Naive thymus-derived CD4-positive, alpha-beta T cell (primary cell): ENCODE measurements at regions not wholly inside any gene's neighbourhood (a gene's known extent, or its start where the extent isn't known, plus 50 kb on each side); places are given as distances from the start of the nearest gene placed in this dataset.

Experiments
- ATAC-seq: fragments of 150-1000 bp; cut with Tn5 transposase; 2 replicates; pipeline ENCODE4 v1.10.0; 2021; ENCODE audit warnings: mild to moderate bottlenecking, moderate library complexity
- CTCF ChIA-PET: fragments of 350-600 bp; sonication (Branson Sonifier 250); formaldehyde crosslinking; loops from one replicate; lab custom pipeline; 2021; ENCODE audit warnings: antibody characterized with exemption; lab: Charles Lee
- POLR2A ChIA-PET: fragments of 350-600 bp; sonication (Branson Sonifier 250); formaldehyde crosslinking; loops from one replicate; lab custom pipeline; 2021; ENCODE audit warnings: antibody characterized with exemption, inconsistent platforms; lab: Charles Lee
- DNase-seq, 9 donors: peaks; one replicate each; pipeline versions ENCODE4 v3.0.0 to v3.0.0-alpha.2; 2020 to 2022; ENCODE audit warnings: mixed read lengths in 1 of 9
- H3K27ac ChIP-seq: one replicate; pipeline ENCODE4 v1.7.0; 2013; ENCODE audit warnings: mild to moderate bottlenecking, low read depth, low read length, moderate library complexity
- H3K27me3 ChIP-seq, 2 donors: one replicate each; pipeline ENCODE4 v1.7.0; 2013; ENCODE audit warnings: low read length in 2 of 2, mild to moderate bottlenecking in 2 of 2, moderate library complexity in 2 of 2; ENCODE audit not compliant: control insufficient read depth in 2 of 2, insufficient read depth in 2 of 2
- H3K36me3 ChIP-seq, 3 experiments: 1 replicate in 2 of 3; 2 replicates in 1 of 3; pipeline ENCODE4 v1.7.0; 2013; ENCODE audit warnings: low read length in 3 of 3, mild to moderate bottlenecking in 3 of 3, moderate library complexity in 1 of 3; ENCODE audit not compliant: insufficient read depth in 3 of 3, control insufficient read depth in 2 of 3
- H3K4me1 ChIP-seq, 2 donors: one replicate each; pipeline ENCODE4 v1.7.0; 2013; ENCODE audit warnings: low read length in 2 of 2, mild to moderate bottlenecking in 2 of 2, moderate library complexity in 1 of 2; ENCODE audit not compliant: control insufficient read depth in 2 of 2, insufficient read depth in 2 of 2
- H3K4me3 ChIP-seq: 2 replicates; pipeline ENCODE4 v1.7.0; 2013; ENCODE audit warnings: mild to moderate bottlenecking, low read length
- H3K9me3 ChIP-seq, 3 experiments: 1 replicate in 2 of 3; 2 replicates in 1 of 3; pipeline ENCODE4 v1.7.0; 2013; ENCODE audit warnings: low read length in 3 of 3; ENCODE audit not compliant: control insufficient read depth in 2 of 3
- H3K27ac Mint-ChIP-seq, 9 donors: one replicate each; pipeline ENCODE4 v1.8.0; 2020 to 2022; ENCODE audit warnings: mixed read lengths in 9 of 9, mild to moderate bottlenecking in 8 of 9, moderate library complexity in 5 of 9, inconsistent platforms in 2 of 9
- H3K27me3 Mint-ChIP-seq, 5 donors: one replicate each; pipeline ENCODE4 v1.8.0; 2021 to 2022; ENCODE audit warnings: mixed read lengths in 5 of 5, mild to moderate bottlenecking in 1 of 5
- H3K36me3 Mint-ChIP-seq, 5 donors: one replicate each; pipeline ENCODE4 v1.8.0; 2020 to 2022; ENCODE audit warnings: mixed read lengths in 5 of 5, mild to moderate bottlenecking in 3 of 5, inconsistent platforms in 1 of 5
- H3K4me1 Mint-ChIP-seq, 7 donors: one replicate each; pipeline ENCODE4 v1.8.0; 2020 to 2022; ENCODE audit warnings: mixed read lengths in 7 of 7, mild to moderate bottlenecking in 3 of 7, inconsistent platforms in 1 of 7
- H3K4me3 Mint-ChIP-seq, 10 donors: one replicate each; pipeline ENCODE4 v1.8.0; 2020 to 2022; ENCODE audit warnings: mild to moderate bottlenecking in 10 of 10, mixed read lengths in 10 of 10, moderate library complexity in 6 of 10, inconsistent platforms in 2 of 10
- H3K9me3 Mint-ChIP-seq, 11 donors: one replicate each; pipeline ENCODE4 v1.8.0; 2020 to 2022; ENCODE audit warnings: mixed read lengths in 11 of 11, mild to moderate bottlenecking in 4 of 11, inconsistent platforms in 1 of 11, moderate library complexity in 1 of 11
- intact Hi-C, 2 donors: fragments of 100-400 bp; cut with micrococcal nuclease; formaldehyde crosslinking; loops; one replicate each; pipeline ENCODE4 v1.15.1; 2023

- ChIA-PET POLR2A (interaction anchor here (0.6 to 0.8 kb wide), 2 partner anchors 20 to 25 kb away, joined by 3 read pairs; no protein-coding TSS in a partner anchor), CTCF (interaction anchor here (0.6 kb wide), 1 partner anchor 316 kb away, joined by 3 read pairs; no protein-coding TSS in a partner anchor)
- no peak overlapping the region for H3K4me3 ChIP-seq
- intact Hi-C loops, result no loop called here
- Mint-ChIP-seq H3K27me3 (peaks cover 0 to 26% (median 14%) of the 10 kb centered on the region in 5 donors), H3K36me3 (no peaks in the 10 kb centered on the region), H3K4me1 (no peaks in the 10 kb centered on the region), H3K4me3 (no peak overlapping the region), H3K9me3 (peaks cover 0 to 8% (median 2%) of the 10 kb centered on the region in 11 donors), H3K27ac (no peak overlapping the region)
- DNase-seq (no peak), ATAC-seq (no peak)
- H3K4me1 ChIP-seq, result no peaks in the 10 kb centered on the region
- H3K9me3 ChIP-seq, result no peaks in the 10 kb centered on the region
- H3K36me3 ChIP-seq, result no peaks in the 10 kb centered on the region
- H3K27me3 ChIP-seq, result no peaks in the 10 kb centered on the region
- H3K27ac ChIP-seq, result no peak overlapping the region
These were observed 281.2 kb downstream of the QDPR start for GRCh38 chr4:17230727-17231126.

- ChIA-PET CTCF (no interaction called here), POLR2A (no interaction called here)
- no peak for DNase-seq
- H3K27me3 ChIP-seq, result no peaks in the 10 kb centered on the region
- Mint-ChIP-seq H3K4me3 (no peak overlapping the region), H3K27me3 (peaks cover 0 to 8% (median 7%) of the 10 kb centered on the region in 5 donors), H3K9me3 (peaks cover 0 to 13% (median 3%) of the 10 kb centered on the region in 11 donors), H3K36me3 (no peaks in the 10 kb centered on the region), H3K27ac (no peak overlapping the region), H3K4me1 (no peaks in the 10 kb centered on the region)
- H3K9me3 ChIP-seq, result no peaks in the 10 kb centered on the region
- no peaks in the 10 kb centered on the region for H3K36me3 ChIP-seq
- no peak overlapping the region for H3K4me3 ChIP-seq
- ATAC-seq, result no peak
- H3K27ac ChIP-seq, result no peak overlapping the region
- H3K4me1 ChIP-seq, result no peaks in the 10 kb centered on the region
- intact Hi-C loops, result no loop called here
These were observed 291.1 kb downstream of the QDPR start for GRCh38 chr4:17220816-17221215.

GRCh38 chr4:17218786-17219185 lies 293.1 kb downstream of the QDPR start:
- Histone ChIP-seq H3K4me1 (no peaks in the 10 kb centered on the region), H3K27ac (no peak overlapping the region), H3K36me3 (no peaks in the 10 kb centered on the region), H3K4me3 (no peak overlapping the region), H3K9me3 (peaks cover 0 to 9% (median 0%) of the 10 kb centered on the region in 3 experiments), H3K27me3 (no peaks in the 10 kb centered on the region)
- Mint-ChIP-seq H3K27me3 (peaks cover 0 to 12% (median 7%) of the 10 kb centered on the region in 5 donors), H3K36me3 (peaks cover 0 to 4% (median 0%) of the 10 kb centered on the region in 5 donors), H3K9me3 (peaks cover 0 to 23% (median 6%) of the 10 kb centered on the region in 11 donors), H3K4me3 (no peak overlapping the region), H3K4me1 (peaks cover 0 to 2% (median 0%) of the 10 kb centered on the region in 7 donors), H3K27ac (no peak overlapping the region)
- ATAC-seq (no peak), DNase-seq (no peak)
- intact Hi-C loops, result no loop called here
- ChIA-PET CTCF (no interaction called here), POLR2A (no interaction called here)

GRCh38 chr4:17206829-17207801 lies 304.8 kb downstream of the QDPR start:
- Histone ChIP-seq H3K4me1 (no peaks in the 10 kb centered on the region), H3K27ac (no peak overlapping the region), H3K9me3 (no peaks in the 10 kb centered on the region), H3K4me3 (no peak overlapping the region), H3K36me3 (no peaks in the 10 kb centered on the region), H3K27me3 (no peaks in the 10 kb centered on the region)
- no peak for DNase-seq
- ChIA-PET CTCF (no interaction called here), POLR2A (no interaction called here)
- H3K36me3 Mint-ChIP-seq, result no peaks in the 10 kb centered on the region
- intact Hi-C loops, result no loop called here
- peak overlapping the region in 1 of 9 donors; percentile 6 for H3K27ac Mint-ChIP-seq
- peaks cover 11 to 31% (median 16%) of the 10 kb centered on the region in 5 donors for H3K27me3 Mint-ChIP-seq
- H3K4me3 Mint-ChIP-seq, result no peak overlapping the region
- H3K9me3 Mint-ChIP-seq, result peaks cover 0 to 13% (median 8%) of the 10 kb centered on the region in 11 donors
- no peaks in the 10 kb centered on the region for H3K4me1 Mint-ChIP-seq
- no peak for ATAC-seq

GRCh38 chr4:17204908-17205307 lies 306.5 kb upstream of the LDB2 start:
- H3K27ac Mint-ChIP-seq, result no peak overlapping the region
- H3K27me3 Mint-ChIP-seq, result peaks cover 12 to 39% (median 18%) of the 10 kb centered on the region in 5 donors

GRCh38 chr4:17203797-17204196 lies 305.4 kb upstream of the LDB2 start:
- no peaks in the 10 kb centered on the region for H3K27me3 ChIP-seq
- no peak overlapping the region for H3K4me3 ChIP-seq
- no peaks in the 10 kb centered on the region for H3K9me3 ChIP-seq
- Mint-ChIP-seq H3K4me3 (no peak overlapping the region), H3K4me1 (no peaks in the 10 kb centered on the region), H3K9me3 (peaks cover 0 to 17% (median 8%) of the 10 kb centered on the region in 11 donors), H3K27ac (no peak overlapping the region), H3K36me3 (no peaks in the 10 kb centered on the region), H3K27me3 (peaks cover 14 to 46% (median 20%) of the 10 kb centered on the region in 5 donors)
- H3K36me3 ChIP-seq, result no peaks in the 10 kb centered on the region
- H3K27ac ChIP-seq, result no peak overlapping the region
- intact Hi-C loops, result no loop called here
- no peak for DNase-seq
- CTCF ChIA-PET, result no interaction called here
- no peaks in the 10 kb centered on the region for H3K4me1 ChIP-seq
- ATAC-seq, result no peak
- POLR2A ChIA-PET, result no interaction called here

More at GRCh38 chr4:17204908-17205307, 306.5 kb upstream of the LDB2 start:
- no peak for ATAC-seq
- H3K36me3 Mint-ChIP-seq, result no peaks in the 10 kb centered on the region
- H3K27me3 ChIP-seq, result no peaks in the 10 kb centered on the region
- H3K4me3 Mint-ChIP-seq, result no peak overlapping the region
- no peak overlapping the region for H3K27ac ChIP-seq
- no peak overlapping the region for H3K4me3 ChIP-seq
- H3K4me1 ChIP-seq, result no peaks in the 10 kb centered on the region
- H3K9me3 ChIP-seq, result no peaks in the 10 kb centered on the region
- ChIA-PET CTCF (no interaction called here), POLR2A (interaction anchor here (0.6 kb wide), 1 partner anchor 43 kb away, joined by 3 read pairs; no protein-coding TSS in a partner anchor)
- DNase-seq, result no peak
- no peaks in the 10 kb centered on the region for H3K36me3 ChIP-seq
- no peaks in the 10 kb centered on the region for H3K4me1 Mint-ChIP-seq
- peaks cover 0 to 13% (median 7%) of the 10 kb centered on the region in 11 donors for H3K9me3 Mint-ChIP-seq
- intact Hi-C loops, result no loop called here
